Spinal cord (tissue), 9 donors: ENCODE measurements at regions not wholly inside any gene's neighbourhood (a gene's known extent, or its start where the extent isn't known, plus 50 kb on each side); places are given as distances from the start of the nearest gene placed in this dataset.

Experiments
- DNase-seq, 6 donors: peaks; one replicate each; pipeline versions ENCODE4 v3.0.0 to v3.0.0-alpha.2; 2013 to 2015; ENCODE audit warnings: low spot score in 6 of 6, low read depth in 4 of 6
- H3K27ac ChIP-seq: one replicate; pipeline ENCODE4 v1.5.1; 2013; ENCODE audit warnings: low read depth, low read length, control low read depth
- H3K27me3 ChIP-seq: one replicate; pipeline ENCODE4 v1.6.1; 2013; ENCODE audit warnings: low read length; ENCODE audit not compliant: control insufficient read depth, insufficient read depth
- H3K36me3 ChIP-seq: one replicate; pipeline ENCODE4 v1.6.1; 2013; ENCODE audit warnings: low read length; ENCODE audit not compliant: control insufficient read depth, insufficient read depth
- H3K4me1 ChIP-seq: one replicate; pipeline ENCODE4 v1.6.1; 2013; ENCODE audit warnings: low read length; ENCODE audit not compliant: control insufficient read depth, insufficient read depth
- H3K4me3 ChIP-seq: one replicate; pipeline ENCODE4 v1.5.1; 2013; ENCODE audit warnings: low read depth, low read length, control low read depth
- H3K9me3 ChIP-seq: one replicate; pipeline ENCODE4 v1.6.1; 2013; ENCODE audit warnings: low read length; ENCODE audit not compliant: control insufficient read depth, insufficient read depth
- WGBS: methylation state at CpG from one replicate; pipeline ENCODE4 v1.1.5; 2013; ENCODE audit warnings: missing lambda C conversion rate; ENCODE audit not compliant: insufficient coverage; 5-methylcytosine and 5-hydroxymethylcytosine counted together
- donor health status: healthy.

DNA sequence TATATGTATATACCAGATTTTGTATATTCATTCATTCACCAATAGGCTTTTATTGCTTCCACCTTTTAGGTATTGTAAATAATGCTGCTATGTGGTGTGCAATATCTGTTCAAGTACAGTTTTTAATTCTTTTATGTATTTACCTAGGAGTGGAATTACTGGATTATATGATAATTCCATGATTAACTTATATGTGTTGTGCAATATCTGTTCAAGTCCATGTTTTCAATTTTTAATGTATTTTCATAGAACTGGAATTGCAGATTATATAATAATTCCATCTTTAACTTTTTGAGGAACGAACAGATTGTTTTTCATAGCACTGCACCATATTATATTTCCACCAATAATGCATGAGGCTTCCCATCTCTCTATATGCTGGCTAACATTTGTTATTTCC is 50.6 kb upstream of the L3MBTL4 start:
- Histone ChIP-seq H3K36me3 (no peaks in the 10 kb centered on the region), H3K4me3 (no peak overlapping the region), H3K9me3 (peaks cover 4% of the 10 kb centered on the region), H3K27ac (no peak overlapping the region), H3K4me1 (no peaks in the 10 kb centered on the region), H3K27me3 (no peaks in the 10 kb centered on the region)
- DNase-seq: no peak
- WGBS: no CpG with 5 or more reads among the region's 1 CpG

DNA sequence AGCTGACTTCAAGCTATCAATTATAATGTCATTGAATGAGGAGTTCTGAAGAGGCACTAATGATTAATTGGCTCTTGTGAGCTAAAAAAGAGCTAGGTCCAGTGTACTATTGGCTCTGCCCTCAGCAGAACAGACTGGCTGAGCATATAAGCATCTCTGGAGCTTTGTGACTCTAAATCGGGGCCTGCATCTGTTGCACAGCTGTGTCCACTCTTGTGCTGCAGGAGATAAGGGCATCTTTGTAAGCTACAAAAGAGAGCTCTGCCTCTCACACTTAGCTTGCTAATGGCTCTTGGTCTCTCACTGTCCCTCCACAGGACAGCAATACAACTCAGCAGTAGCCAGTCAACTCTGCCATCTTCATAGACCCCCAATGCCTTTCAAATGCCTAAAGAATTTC is 61.5 kb upstream of the L3MBTL4 start:
- 50% methylated on average over 1 of the region's 1 CpG for WGBS
- Histone ChIP-seq H3K36me3 (no peaks in the 10 kb centered on the region), H3K9me3 (no peaks in the 10 kb centered on the region), H3K4me3 (no peak overlapping the region), H3K4me1 (peaks cover 4% of the 10 kb centered on the region), H3K27ac (no peak overlapping the region), H3K27me3 (peaks cover 3% of the 10 kb centered on the region)
- DNase-seq: peak in 4 of 6 donors; percentile 25 to 66 (median 46)

DNA sequence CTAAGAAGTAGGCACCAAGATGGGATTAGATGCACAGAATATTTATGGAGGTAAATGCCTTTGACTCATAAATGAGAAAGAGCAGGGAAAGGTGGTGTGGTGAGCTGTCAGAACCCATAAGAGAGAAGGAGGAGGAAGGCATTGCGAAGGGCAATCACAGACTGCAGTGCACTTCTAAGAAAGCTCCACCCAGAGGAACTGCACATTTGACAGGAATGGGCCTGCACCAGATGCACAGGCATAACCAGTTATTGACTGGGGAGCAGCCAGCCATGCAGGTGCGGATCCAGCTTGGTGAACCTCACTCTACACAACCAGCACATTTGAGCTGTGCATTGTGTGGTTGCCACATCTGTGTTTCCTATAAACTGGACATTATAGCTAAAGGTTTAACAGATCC is 62.2 kb upstream of the L3MBTL4 start:
- 90% methylated on average over 2 of the region's 2 CpGs for WGBS
- DNase-seq: no peak
- H3K4me3 ChIP-seq: no peak overlapping the region

DNA sequence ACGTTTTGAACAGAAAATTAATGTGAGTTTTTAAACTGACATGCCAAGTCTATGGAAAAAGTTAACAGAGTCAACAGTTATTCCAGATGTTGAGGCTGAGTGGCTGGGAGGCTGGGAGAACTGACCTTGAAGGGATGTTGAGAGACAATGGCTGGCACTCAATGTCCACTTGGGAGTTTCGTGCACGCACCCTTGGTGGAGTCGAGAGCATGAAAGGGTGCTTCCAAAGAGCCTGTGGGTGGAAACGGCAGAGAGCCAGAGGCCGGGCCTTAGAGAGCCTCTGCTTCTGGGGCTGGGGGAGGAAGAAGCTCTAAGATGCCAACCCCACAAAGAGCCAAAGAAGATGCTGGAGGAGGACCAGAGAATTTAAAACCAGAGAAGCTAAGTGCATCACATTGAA is 63.4 kb upstream of the L3MBTL4 start:
- no peak for DNase-seq
- no peak overlapping the region for H3K27ac ChIP-seq
- peaks cover 2% of the 10 kb centered on the region for H3K27me3 ChIP-seq
- H3K9me3 ChIP-seq: no peaks in the 10 kb centered on the region
- WGBS: 73% methylated on average over 5 of the region's 6 CpGs
- H3K4me3 ChIP-seq: no peak overlapping the region
- H3K4me1 ChIP-seq: peaks cover 7% of the 10 kb centered on the region
- no peaks in the 10 kb centered on the region for H3K36me3 ChIP-seq

More for the DNA sequence above, 62.2 kb upstream of the L3MBTL4 start:
- Histone ChIP-seq H3K36me3 (no peaks in the 10 kb centered on the region), H3K9me3 (no peaks in the 10 kb centered on the region), H3K4me1 (peaks cover 4% of the 10 kb centered on the region), H3K27ac (no peak overlapping the region), H3K27me3 (peaks cover 2% of the 10 kb centered on the region)

DNA sequence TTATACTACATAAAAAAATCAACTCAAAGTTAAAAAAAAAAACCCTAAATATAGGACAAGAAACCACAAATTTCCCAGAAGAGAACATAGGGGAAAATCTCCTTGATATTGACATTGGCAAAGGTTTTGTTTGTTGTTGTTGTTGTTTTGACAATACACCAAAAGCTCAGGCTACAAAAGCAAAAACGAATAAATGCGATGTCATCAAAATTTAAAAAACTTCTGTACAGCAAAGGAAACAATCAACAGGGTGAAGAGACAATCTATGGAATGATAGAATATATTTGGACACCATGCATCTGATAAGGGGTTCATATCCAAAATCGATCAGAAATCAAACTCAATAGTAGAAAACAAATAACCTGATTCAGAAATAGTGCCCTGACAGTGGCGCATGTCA is 65.0 kb upstream of the L3MBTL4 start:
- WGBS: 100% methylated on average over 1 of the region's 4 CpGs
- no peak for DNase-seq
- Histone ChIP-seq H3K9me3 (no peaks in the 10 kb centered on the region), H3K4me3 (no peak overlapping the region), H3K27me3 (peaks cover 2% of the 10 kb centered on the region), H3K27ac (no peak overlapping the region), H3K36me3 (no peaks in the 10 kb centered on the region), H3K4me1 (peaks cover 7% of the 10 kb centered on the region)

DNA sequence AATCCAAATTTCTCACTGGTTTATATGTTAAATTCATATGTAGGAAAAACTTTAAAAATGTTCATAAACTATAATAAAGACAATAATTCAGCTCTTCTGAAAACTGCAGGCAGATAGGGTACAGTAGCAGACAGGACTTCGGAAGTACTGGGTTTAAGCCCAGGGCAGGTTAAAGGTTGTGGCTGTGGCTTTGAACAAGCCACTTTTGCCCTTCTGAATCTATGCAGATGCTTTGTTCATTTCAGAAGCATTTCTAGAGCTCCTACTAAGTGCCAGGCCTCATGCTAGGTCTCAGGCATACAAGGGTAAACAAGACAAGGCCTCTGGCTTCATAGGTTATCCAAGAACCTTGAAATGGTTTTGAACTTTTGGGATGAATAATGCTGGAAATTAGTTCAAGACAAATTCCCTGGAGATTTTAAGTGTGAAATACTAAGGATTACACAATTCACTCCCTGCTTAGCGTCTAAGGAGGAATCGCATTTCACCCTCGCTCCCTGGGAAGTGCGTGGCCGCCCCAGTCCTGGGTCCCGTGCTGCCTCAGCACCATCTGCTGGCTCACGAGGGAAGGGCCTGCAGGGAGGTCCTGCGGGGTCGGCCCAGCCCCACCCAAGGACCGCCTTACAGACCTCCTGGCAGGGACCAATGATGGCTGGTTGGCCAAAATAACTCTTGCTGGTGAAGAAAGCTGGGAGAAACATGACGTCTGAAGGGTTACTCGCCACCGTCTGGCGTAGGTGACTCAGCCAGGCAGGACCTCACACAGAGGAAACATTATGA is 67.7 kb upstream of the L3MBTL4 start:
- WGBS: 22% methylated on average over 15 of the region's 15 CpGs
- no peaks in the 10 kb centered on the region for H3K27me3 ChIP-seq
- H3K4me1 ChIP-seq: peaks cover 3% of the 10 kb centered on the region
- DNase-seq: peak in 2 of 6 donors; percentile 52 to 68
- H3K4me3 ChIP-seq: no peak overlapping the region
- H3K9me3 ChIP-seq: no peaks in the 10 kb centered on the region
- no peak overlapping the region for H3K27ac ChIP-seq
- no peaks in the 10 kb centered on the region for H3K36me3 ChIP-seq

DNA sequence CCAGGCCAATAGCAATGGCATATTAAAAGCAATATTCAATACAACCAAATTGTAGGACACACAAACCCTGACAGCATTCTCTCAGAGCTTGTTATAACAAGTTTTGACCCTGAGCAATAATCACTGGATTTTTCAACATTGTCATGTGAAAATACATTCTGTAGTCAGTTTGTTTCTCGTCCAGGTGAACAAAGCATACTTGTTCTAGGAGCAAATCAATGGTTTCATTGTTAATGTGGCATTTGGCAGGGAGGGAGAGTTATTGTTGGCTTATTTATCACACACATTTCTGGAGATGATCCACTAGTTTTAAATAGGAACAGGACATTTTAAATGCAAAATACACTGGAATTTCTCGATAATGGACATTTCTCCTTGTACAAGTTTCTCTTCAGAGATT is 69.9 kb upstream of the L3MBTL4 start:
- Histone ChIP-seq H3K36me3 (no peaks in the 10 kb centered on the region), H3K27ac (no peak overlapping the region), H3K27me3 (no peaks in the 10 kb centered on the region), H3K4me3 (no peak overlapping the region), H3K4me1 (peaks cover 3% of the 10 kb centered on the region), H3K9me3 (no peaks in the 10 kb centered on the region)
- WGBS: 33% methylated on average over 1 of the region's 2 CpGs
- no peak for DNase-seq

DNA sequence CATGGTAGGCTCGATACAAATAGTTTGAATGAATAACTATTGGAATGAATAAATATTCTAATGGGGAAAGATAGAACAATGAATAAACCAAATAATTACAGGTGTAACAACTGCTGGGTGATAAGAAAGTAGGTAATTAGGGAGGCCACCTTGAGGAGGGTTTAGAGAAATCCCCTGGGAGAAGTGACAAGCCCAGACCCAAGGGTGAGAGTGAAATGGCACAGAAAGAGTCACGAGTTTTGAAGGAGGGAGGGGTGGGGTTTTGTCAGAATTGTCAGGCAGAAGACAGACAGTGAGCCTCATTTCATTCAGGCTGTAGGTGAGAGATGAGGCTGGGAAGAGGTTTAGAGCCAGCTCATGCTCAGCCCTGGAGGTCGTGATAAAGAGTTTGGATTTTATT is 71.6 kb upstream of the L3MBTL4 start:
- Histone ChIP-seq H3K27ac (no peak overlapping the region), H3K9me3 (no peaks in the 10 kb centered on the region), H3K27me3 (no peaks in the 10 kb centered on the region), H3K4me1 (peaks cover 3% of the 10 kb centered on the region), H3K4me3 (no peak overlapping the region), H3K36me3 (no peaks in the 10 kb centered on the region)
- no peak for DNase-seq
- WGBS: 11% methylated on average over 1 of the region's 3 CpGs

DNA sequence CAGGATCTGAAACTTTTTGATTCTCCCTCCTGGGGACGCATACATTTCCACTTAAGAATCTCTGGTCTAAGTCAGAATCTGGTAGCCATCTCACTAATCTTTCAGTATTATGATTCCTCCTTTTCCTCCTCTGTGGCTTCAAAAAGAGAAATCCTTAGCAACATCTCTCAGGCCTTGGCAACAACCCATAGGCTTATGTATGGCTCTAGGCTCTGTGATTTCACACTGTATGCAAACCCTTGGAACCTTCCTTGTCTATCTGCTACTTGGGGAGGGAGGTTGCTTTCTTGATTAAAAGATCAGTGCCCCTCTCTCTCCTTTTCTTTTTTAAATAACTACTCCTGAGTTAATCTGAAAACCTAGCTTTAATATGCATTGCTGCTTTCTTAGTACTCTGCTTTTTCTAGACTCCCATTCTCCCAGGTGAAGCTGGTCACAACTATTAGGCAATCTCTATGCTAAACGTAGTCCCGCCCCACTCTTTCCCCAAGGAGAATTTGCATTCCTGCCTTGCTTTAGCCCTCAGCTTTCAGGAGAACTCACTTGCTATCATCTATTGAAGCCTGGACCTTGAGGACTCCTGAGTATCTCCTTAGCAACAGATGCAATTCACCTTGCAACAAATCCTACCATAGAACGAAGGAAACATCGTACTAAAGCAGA is 72.2 kb upstream of the L3MBTL4 start:
- 84% methylated on average over 3 of the region's 5 CpGs for WGBS
- Histone ChIP-seq H3K27me3 (no peaks in the 10 kb centered on the region), H3K4me3 (no peak overlapping the region), H3K9me3 (no peaks in the 10 kb centered on the region), H3K4me1 (peaks cover 3% of the 10 kb centered on the region), H3K36me3 (no peaks in the 10 kb centered on the region), H3K27ac (no peak overlapping the region)
- DNase-seq: peak in 2 of 6 donors; percentile 6 to 24

DNA sequence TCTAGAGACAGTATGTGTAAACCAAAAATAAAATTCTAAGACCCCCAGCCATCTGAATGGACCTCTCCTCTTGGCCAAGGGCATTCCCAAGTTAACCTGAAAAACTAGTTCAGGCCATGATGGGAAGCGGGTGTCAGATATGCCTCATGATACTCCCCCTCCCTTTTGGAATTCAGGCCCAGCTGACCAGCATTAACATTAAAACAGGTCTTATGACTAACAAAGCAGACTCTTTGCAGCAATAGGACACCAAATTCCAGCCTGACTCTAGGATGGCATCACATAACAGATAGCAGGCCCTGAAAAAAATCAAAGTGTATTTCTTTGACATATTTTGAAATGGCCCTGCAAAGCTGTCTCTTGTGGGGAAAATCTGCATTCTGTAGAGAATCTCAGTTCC is 73.3 kb upstream of the L3MBTL4 start:
- no peak overlapping the region for H3K4me3 ChIP-seq
- H3K36me3 ChIP-seq: no peaks in the 10 kb centered on the region
- H3K4me1 ChIP-seq: no peaks in the 10 kb centered on the region
- no peak overlapping the region for H3K27ac ChIP-seq
- no peaks in the 10 kb centered on the region for H3K27me3 ChIP-seq
- no peaks in the 10 kb centered on the region for H3K9me3 ChIP-seq
- WGBS: 89% methylated on average over 1 of the region's 1 CpG
- DNase-seq: no peak
